HL-60 (cell line): ENCODE measurements at regions not wholly inside any gene's neighbourhood (a gene's known extent, or its start where the extent isn't known, plus 50 kb on each side); places are given as distances from the start of the nearest gene placed in this dataset.

Experiments used
- CTCF ChIP-seq: IDR thresholded peaks from one replicate; pipeline ENCODE4 v1.5.1; 2011; ENCODE audit warnings: low read length, control low read depth, inconsistent platforms; ENCODE audit not compliant: insufficient read depth
- GABPA ChIP-seq: IDR thresholded peaks from 2 replicates; pipeline ENCODE4 v1.6.1; 2012; ENCODE audit warnings: low read depth
- TF ChIP-seq, protein P1 (sequence below): IDR thresholded peaks from 2 replicates; pipeline ENCODE4 v1.6.1; 2012; ENCODE audit warnings: low read depth; ENCODE audit not compliant: insufficient replicate concordance

- TF ChIP-seq CTCF (no peak), GABPA (no peak)
- TF ChIP-seq, protein P1, sequence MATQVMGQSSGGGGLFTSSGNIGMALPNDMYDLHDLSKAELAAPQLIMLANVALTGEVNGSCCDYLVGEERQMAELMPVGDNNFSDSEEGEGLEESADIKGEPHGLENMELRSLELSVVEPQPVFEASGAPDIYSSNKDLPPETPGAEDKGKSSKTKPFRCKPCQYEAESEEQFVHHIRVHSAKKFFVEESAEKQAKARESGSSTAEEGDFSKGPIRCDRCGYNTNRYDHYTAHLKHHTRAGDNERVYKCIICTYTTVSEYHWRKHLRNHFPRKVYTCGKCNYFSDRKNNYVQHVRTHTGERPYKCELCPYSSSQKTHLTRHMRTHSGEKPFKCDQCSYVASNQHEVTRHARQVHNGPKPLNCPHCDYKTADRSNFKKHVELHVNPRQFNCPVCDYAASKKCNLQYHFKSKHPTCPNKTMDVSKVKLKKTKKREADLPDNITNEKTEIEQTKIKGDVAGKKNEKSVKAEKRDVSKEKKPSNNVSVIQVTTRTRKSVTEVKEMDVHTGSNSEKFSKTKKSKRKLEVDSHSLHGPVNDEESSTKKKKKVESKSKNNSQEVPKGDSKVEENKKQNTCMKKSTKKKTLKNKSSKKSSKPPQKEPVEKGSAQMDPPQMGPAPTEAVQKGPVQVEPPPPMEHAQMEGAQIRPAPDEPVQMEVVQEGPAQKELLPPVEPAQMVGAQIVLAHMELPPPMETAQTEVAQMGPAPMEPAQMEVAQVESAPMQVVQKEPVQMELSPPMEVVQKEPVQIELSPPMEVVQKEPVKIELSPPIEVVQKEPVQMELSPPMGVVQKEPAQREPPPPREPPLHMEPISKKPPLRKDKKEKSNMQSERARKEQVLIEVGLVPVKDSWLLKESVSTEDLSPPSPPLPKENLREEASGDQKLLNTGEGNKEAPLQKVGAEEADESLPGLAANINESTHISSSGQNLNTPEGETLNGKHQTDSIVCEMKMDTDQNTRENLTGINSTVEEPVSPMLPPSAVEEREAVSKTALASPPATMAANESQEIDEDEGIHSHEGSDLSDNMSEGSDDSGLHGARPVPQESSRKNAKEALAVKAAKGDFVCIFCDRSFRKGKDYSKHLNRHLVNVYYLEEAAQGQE: no peak
Observed at GRCh38 chr13:38520041-38520440, 166.8 kb upstream of the FREM2 start.
